Muscle of leg (tissue), 3 donors: ENCODE measurements at regions not wholly inside any gene's neighbourhood (a gene's known extent, or its start where the extent isn't known, plus 50 kb on each side); places are given as distances from the start of the nearest gene placed in this dataset.
A peak's percentile ranks its signal among the peaks of the same experiment; 100 is the strongest.

Experiments used
- DNase-seq: peaks from one replicate; pipeline ENCODE4 v3.0.0; 2013
- H3K27ac ChIP-seq: one replicate; pipeline ENCODE4 v1.5.1; 2013; ENCODE audit warnings: mild to moderate bottlenecking, low read length, control low read depth
- H3K27me3 ChIP-seq: one replicate; pipeline ENCODE4 v1.6.1; 2013; ENCODE audit warnings: low read length; ENCODE audit not compliant: control insufficient read depth, insufficient read depth
- H3K36me3 ChIP-seq: one replicate; pipeline ENCODE4 v1.6.1; 2013; ENCODE audit warnings: low read length; ENCODE audit not compliant: control insufficient read depth, insufficient read depth
- H3K4me1 ChIP-seq: one replicate; pipeline ENCODE4 v1.6.1; 2013; ENCODE audit warnings: low read length; ENCODE audit not compliant: control insufficient read depth, insufficient read depth
- H3K4me3 ChIP-seq: one replicate; pipeline ENCODE4 v1.5.1; 2013; ENCODE audit warnings: low read length, control low read depth
- H3K9me3 ChIP-seq: replicated peaks from 2 replicates; pipeline ENCODE4 v1.6.1; 2013; ENCODE audit warnings: low read depth, low read length; ENCODE audit not compliant: control insufficient read depth
- WGBS: methylation state at CpG from one replicate; pipeline ENCODE4 v1.1.5; 2013; ENCODE audit warnings: missing lambda C conversion rate; ENCODE audit not compliant: insufficient coverage; 5-methylcytosine and 5-hydroxymethylcytosine counted together

DNA sequence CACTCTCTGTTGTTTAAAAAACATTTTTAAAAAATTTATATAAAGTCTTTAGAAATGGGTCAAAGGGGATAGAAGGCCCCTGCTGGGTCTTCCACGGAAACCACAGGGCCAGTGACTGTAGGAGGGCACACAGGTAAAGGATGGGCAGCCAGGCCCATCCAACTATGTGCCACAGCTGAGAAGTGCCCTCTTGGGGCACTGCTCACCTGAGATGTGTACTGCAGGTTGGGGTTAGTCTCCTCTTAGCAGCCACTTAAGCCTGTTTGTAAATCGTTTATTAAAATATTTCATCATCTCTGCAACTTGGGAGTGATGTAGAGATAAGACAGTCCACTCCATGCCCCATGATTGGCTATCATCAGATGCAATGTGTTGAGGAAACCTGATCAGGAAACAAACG, 222.4 kb downstream of the DIRAS2 start:
- Histone ChIP-seq H3K36me3 (no peaks in the 10 kb centered on the region), H3K4me3 (no peak overlapping the region), H3K27me3 (no peaks in the 10 kb centered on the region), H3K4me1 (no peaks in the 10 kb centered on the region), H3K9me3 (no peaks in the 10 kb centered on the region), H3K27ac (peak overlapping the region; percentile 20)
- WGBS: 86% methylated on average over 2 of the region's 3 CpGs
- no peak for DNase-seq

- Histone ChIP-seq H3K4me1 (no peaks in the 10 kb centered on the region), H3K36me3 (no peaks in the 10 kb centered on the region), H3K9me3 (no peaks in the 10 kb centered on the region), H3K27me3 (no peaks in the 10 kb centered on the region), H3K4me3 (no peak overlapping the region), H3K27ac (no peak overlapping the region)
- WGBS: 56% methylated on average over 5 of the region's 9 CpGs
- DNase-seq: no peak
These were observed 221.7 kb downstream of the DIRAS2 start for GRCh38 chr9:90420768-90421513.

DNA sequence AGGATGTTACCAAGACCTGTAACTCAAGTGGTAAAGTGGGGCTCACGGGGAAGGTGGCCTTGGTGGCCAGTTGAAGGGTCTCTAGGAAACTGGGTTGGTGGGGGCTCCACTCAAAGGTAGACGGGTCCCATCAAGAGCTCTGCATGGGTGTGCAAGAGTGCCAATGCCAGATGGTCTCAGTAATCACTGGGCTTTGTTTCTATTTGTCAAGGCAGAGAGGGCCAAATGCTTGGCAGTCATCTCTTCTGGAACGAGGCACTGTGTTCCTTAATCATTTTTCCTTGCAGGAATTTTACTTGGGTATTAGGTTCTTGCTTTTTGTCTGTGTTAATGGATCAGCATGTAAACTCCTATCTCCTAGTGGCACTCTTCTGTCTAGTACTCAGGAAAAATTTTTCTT, 220.8 kb downstream of the DIRAS2 start:
- Histone ChIP-seq H3K36me3 (no peaks in the 10 kb centered on the region), H3K9me3 (no peaks in the 10 kb centered on the region), H3K27me3 (no peaks in the 10 kb centered on the region), H3K4me3 (no peak overlapping the region), H3K4me1 (no peaks in the 10 kb centered on the region), H3K27ac (no peak overlapping the region)
- WGBS: 63% methylated on average over 2 of the region's 3 CpGs
- DNase-seq: no peak

- no peaks in the 10 kb centered on the region for H3K9me3 ChIP-seq
- no peaks in the 10 kb centered on the region for H3K27me3 ChIP-seq
- no peak overlapping the region for H3K4me3 ChIP-seq
- H3K4me1 ChIP-seq: no peaks in the 10 kb centered on the region
- H3K27ac ChIP-seq: no peak overlapping the region
- no peaks in the 10 kb centered on the region for H3K36me3 ChIP-seq
- WGBS: 53% methylated on average over 6 of the region's 10 CpGs
- no peak for DNase-seq
These were observed 218.9 kb downstream of the DIRAS2 start for GRCh38 chr9:90423661-90424193.

DNA sequence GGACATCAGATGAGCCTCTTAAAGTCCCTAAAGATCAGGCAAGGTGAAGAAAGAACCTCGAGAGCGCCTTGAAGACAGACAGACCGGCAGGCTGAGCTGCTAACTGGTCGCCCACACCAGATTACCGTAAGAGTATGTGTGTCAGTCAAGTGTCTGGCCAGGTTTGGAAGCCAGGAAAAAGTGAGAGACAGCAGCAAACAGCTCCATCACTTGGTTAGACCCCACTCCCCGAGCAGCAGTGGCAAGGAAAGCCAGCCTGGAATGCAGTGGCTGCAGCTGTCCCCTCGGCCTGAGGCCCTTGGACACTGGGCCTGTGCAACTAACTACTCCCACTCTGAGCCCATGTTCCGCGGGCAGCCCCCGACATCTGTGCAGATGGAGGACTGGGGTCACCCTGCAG, 214.1 kb downstream of the DIRAS2 start:
- H3K4me3 ChIP-seq: no peak overlapping the region
- no peaks in the 10 kb centered on the region for H3K36me3 ChIP-seq
- WGBS: 83% methylated on average over 5 of the region's 10 CpGs
- peaks cover under 1% of the 10 kb centered on the region for H3K27me3 ChIP-seq
- no peak for DNase-seq
- H3K27ac ChIP-seq: no peak overlapping the region
- H3K9me3 ChIP-seq: no peaks in the 10 kb centered on the region
- H3K4me1 ChIP-seq: peaks cover 4% of the 10 kb centered on the region

GRCh38 chr9:90432951-90433350, 209.7 kb downstream of the DIRAS2 start:
- Histone ChIP-seq H3K4me1 (peaks cover 7% of the 10 kb centered on the region), H3K36me3 (no peaks in the 10 kb centered on the region), H3K27me3 (peaks cover 3% of the 10 kb centered on the region), H3K27ac (no peak overlapping the region), H3K4me3 (no peak overlapping the region), H3K9me3 (no peaks in the 10 kb centered on the region)
- no peak for DNase-seq
- WGBS: no CpG with 5 or more reads among the region's 8 CpGs

DNA sequence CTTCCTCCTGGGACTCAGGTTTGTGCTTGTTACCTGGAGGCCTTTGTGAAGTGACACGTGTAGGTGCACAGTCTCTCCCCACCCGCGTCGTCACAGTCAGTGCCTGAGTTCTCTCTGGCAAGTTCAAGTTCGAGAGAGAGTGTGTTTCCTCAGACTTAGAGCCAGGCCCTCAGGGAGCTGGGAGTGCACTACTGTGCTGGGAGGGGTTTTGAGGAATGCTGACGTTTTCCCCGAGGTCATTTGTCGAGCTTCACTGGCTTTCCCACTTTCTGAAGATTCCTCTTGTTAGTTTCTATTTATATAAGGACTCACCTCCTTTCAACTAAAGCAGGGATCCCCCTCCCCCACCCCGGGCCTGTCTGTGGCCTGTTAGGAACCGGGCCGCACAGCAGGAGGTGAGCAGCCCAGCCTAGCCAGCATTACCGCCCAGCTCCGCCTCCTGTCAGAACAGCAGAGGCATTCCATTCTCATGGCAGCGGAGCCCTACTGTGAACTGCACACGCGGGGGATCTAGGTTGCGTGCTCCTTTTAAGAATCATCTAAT, 209.2 kb downstream of the DIRAS2 start:
- Histone ChIP-seq H3K4me1 (peaks cover 7% of the 10 kb centered on the region), H3K27me3 (peaks cover 3% of the 10 kb centered on the region), H3K27ac (no peak overlapping the region), H3K4me3 (no peak overlapping the region), H3K9me3 (no peaks in the 10 kb centered on the region), H3K36me3 (no peaks in the 10 kb centered on the region)
- peak; percentile 24 for DNase-seq
- 11% methylated on average over 5 of the region's 17 CpGs for WGBS

DNA sequence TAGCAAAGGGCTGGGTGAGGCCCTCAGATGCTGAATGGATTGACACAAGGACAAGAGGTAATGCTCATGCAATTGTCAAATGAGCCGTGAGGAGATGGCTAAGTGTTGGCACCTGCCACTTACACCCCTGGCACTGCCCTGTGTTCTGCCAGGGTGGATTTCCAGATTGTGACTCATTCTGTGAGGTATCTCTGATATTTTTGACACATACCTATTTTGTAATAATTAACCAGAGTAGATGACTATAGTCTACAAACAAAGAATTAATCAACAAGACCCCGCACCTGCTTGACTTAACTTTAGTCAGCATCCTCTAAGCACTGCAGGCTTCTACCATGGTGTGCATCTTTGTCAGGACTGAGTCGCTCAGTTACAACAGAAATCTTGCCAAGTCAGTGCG, 200.8 kb downstream of the DIRAS2 start:
- Histone ChIP-seq H3K9me3 (no peaks in the 10 kb centered on the region), H3K4me3 (no peak overlapping the region), H3K27ac (no peak overlapping the region), H3K36me3 (no peaks in the 10 kb centered on the region), H3K27me3 (peaks cover 6% of the 10 kb centered on the region), H3K4me1 (no peaks in the 10 kb centered on the region)
- DNase-seq: no peak
- WGBS: 46% methylated on average over 4 of the region's 4 CpGs

DNA sequence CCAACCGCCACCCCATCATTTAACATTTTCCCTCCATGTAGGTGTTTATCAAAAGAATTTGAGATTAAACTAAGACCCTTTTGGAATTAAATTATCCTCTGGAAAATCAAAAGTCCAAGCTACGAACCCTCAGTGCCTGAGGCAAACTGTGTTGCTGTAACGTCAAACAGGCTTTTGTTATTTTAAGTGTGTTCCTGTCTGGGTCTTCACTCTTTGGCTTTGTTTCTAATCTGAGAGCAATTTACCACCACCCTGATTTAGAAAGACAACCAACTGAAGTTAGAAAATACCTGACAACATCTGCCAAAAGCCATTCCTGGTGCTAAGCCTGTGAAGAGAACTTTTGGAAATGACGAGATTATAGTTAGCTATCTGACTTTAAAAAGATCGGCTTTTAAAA, 199.9 kb downstream of the DIRAS2 start:
- Histone ChIP-seq H3K9me3 (no peaks in the 10 kb centered on the region), H3K4me3 (no peak overlapping the region), H3K4me1 (no peaks in the 10 kb centered on the region), H3K27me3 (peaks cover 6% of the 10 kb centered on the region), H3K27ac (no peak overlapping the region), H3K36me3 (no peaks in the 10 kb centered on the region)
- no CpG with 5 or more reads among the region's 5 CpGs for WGBS
- DNase-seq: no peak

- H3K4me3 ChIP-seq: no peak overlapping the region
- no peaks in the 10 kb centered on the region for H3K4me1 ChIP-seq
- no peaks in the 10 kb centered on the region for H3K9me3 ChIP-seq
- no peak overlapping the region for H3K27ac ChIP-seq
- 78% methylated on average over 5 of the region's 6 CpGs for WGBS
- no peaks in the 10 kb centered on the region for H3K36me3 ChIP-seq
- H3K27me3 ChIP-seq: peaks cover 6% of the 10 kb centered on the region
- no peak for DNase-seq
These were observed 197.9 kb downstream of the DIRAS2 start for GRCh38 chr9:90444609-90445204.
